GM13977 (cell line): ENCODE measurements at regions not wholly inside any gene's neighbourhood (a gene's known extent, or its start where the extent isn't known, plus 50 kb on each side); places are given as distances from the start of the nearest gene placed in this dataset.

Source experiments
- DNase-seq: peaks from one replicate; pipeline ENCODE4 v3.0.0; 2012; ENCODE audit warnings: low spot score
- CTCF ChIP-seq: IDR thresholded peaks from 2 replicates; pipeline ENCODE4 v1.5.1; 2012; ENCODE audit warnings: mild to moderate bottlenecking, control low read depth; ENCODE audit not compliant: insufficient read depth; ENCODE audit errors: extremely low read depth, missing control alignments
- in situ Hi-C: fragments of 300-500 bp; cut with MboI; formaldehyde crosslinking; loops from one replicate; pipeline ENCODE4 v1.12.0; 2022; ENCODE audit warnings: low sequenced_read_pairs, low pct_unique_long_range_greater_than_20kb, mixed read lengths, inconsistent platforms; ENCODE audit not compliant: unreplicated experiment

- no peak for DNase-seq
- in situ Hi-C loops: no loop called here
- TF ChIP-seq CTCF: no peak
Measured at GRCh38 chr1:193322211-193322610, 135.8 kb upstream of the B3GALT2 start.

- in situ Hi-C loops: no loop called here
- DNase-seq: no peak
- TF ChIP-seq CTCF: no peak
Measured at GRCh38 chr1:193321242-193321840, 134.9 kb upstream of the B3GALT2 start.

- TF ChIP-seq CTCF: no peak
- in situ Hi-C loops: no loop called here
- no peak for DNase-seq
Measured at GRCh38 chr1:193320270-193320669, 133.9 kb upstream of the B3GALT2 start.

- in situ Hi-C loops: no loop called here
- no peak for TF ChIP-seq CTCF
- DNase-seq: no peak
Measured at GRCh38 chr1:193318347-193318746, 131.9 kb upstream of the B3GALT2 start.

- no peak for DNase-seq
- TF ChIP-seq CTCF: no peak
- in situ Hi-C loops: no loop called here
Measured at GRCh38 chr1:193313354-193314140, 127.1 kb upstream of the B3GALT2 start.

- no peak for DNase-seq
- no peak for TF ChIP-seq CTCF
- in situ Hi-C loops: no loop called here
Measured at GRCh38 chr1:193312432-193312831, 126.0 kb upstream of the B3GALT2 start.
